ENCODE measurements at regions not wholly inside any gene's neighbourhood (a gene's known extent, or its start where the extent isn't known, plus 50 kb on each side); places are given as distances from the start of the nearest gene placed in this dataset.

DNA sequence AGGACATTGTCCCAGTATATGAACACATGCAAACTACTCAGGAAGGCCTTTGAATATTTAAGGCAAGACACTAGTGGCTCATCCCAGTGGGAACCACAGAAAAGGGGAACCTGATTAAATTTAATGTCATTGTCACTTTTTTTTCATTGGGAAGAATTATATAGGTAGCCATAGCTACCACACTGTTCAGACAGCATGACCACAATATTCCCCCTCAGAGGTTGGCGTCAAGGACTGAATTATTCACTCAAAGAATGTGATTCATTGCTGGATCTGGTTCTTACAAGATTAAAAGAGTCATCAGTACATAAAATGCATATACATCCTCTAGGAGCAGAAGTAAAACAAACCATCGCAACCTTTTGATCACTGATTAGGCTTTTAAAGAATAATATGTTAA lies 92.0 kb upstream of the SMARCAD1 start:
- TF ChIP-seq, protein P1, sequence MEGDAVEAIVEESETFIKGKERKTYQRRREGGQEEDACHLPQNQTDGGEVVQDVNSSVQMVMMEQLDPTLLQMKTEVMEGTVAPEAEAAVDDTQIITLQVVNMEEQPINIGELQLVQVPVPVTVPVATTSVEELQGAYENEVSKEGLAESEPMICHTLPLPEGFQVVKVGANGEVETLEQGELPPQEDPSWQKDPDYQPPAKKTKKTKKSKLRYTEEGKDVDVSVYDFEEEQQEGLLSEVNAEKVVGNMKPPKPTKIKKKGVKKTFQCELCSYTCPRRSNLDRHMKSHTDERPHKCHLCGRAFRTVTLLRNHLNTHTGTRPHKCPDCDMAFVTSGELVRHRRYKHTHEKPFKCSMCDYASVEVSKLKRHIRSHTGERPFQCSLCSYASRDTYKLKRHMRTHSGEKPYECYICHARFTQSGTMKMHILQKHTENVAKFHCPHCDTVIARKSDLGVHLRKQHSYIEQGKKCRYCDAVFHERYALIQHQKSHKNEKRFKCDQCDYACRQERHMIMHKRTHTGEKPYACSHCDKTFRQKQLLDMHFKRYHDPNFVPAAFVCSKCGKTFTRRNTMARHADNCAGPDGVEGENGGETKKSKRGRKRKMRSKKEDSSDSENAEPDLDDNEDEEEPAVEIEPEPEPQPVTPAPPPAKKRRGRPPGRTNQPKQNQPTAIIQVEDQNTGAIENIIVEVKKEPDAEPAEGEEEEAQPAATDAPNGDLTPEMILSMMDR (IDR thresholded peaks at IDR 0.05; ENCODE audit: low read length, missing control alignments), result no peak
- no peak overlapping the region for H3K4me3 ChIP-seq (replicated peaks; ENCODE audit: low read depth, low read length)
- no peak for DNase-seq (ENCODE audit: low read depth)

DNA sequence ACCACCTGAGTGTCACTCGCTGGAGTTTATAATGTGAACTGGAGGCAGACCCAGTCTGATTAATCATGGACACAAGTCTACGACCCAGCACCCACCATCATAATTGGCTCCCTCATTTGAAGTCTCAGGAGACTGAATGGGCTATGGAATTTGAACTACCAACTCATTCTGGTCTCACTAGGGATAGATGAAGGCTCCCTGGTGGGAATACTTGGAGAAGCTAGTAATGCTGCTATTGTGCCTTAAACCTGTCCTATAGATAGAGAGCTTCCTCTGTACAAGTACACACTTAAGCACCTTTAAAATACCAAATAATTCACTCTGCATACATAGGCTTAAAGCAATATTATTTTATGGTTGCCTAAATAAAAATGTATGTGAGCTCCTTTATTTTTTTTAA lies 90.8 kb upstream of the SMARCAD1 start:
- no peak overlapping the region for H3K4me3 ChIP-seq (replicated peaks; ENCODE audit: low read depth, low read length)
- no peak for DNase-seq (ENCODE audit: low read depth)
- TF ChIP-seq, protein P1 (IDR thresholded peaks at IDR 0.05; ENCODE audit: low read length, missing control alignments), result no peak

DNA sequence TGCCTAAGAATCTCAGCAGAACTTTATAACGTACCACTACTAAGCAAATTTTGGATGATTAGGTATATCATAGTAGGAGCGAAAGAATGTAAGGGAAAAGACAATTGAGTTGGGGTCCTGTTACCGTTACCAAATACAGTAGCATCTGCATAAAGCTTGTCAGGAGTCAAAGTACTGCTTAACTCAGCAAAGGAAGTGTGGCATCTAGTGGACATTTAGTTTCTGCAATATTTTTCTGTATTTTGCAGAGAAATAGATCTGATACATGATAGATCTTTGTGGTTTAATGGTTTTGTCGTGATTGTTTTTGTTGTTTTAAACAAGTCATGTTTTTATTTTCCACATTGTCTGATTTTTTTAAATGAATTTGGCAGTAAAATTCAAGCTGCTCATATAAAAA lies 81.0 kb upstream of the SMARCAD1 start:
- H3K4me3 ChIP-seq (replicated peaks; ENCODE audit: low read depth, low read length), result no peak overlapping the region
- TF ChIP-seq, protein P1 (IDR thresholded peaks at IDR 0.05; ENCODE audit: low read length, missing control alignments), result peak; percentile 21
- no peak for DNase-seq (ENCODE audit: low read depth)

DNA sequence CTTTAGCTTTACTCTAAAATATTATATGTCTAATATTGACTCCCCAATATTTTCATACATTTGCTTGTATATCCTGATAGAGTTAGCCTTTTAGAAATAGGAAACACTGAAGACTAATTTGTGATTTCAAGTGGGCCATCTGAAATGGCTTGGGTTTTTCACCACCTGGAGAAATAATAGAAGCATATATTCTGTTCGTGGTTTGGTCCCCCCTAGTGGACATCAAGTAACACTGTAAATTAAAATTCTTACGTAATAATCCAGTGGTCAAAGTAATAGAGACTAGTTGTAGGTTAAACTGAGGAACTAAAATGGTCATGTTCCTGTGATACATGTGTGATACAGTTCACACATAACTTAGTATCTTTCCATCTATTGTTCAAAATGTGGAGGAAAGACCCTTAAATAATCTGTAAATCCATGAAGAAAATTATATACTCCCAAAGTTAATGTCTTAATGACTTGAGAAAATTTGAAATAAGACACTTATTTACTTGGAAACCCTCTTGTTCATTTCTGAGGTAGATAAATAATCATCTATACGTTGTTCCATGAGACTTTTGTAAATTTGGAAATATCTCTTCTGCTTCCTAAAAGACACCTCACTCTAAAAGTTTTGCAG lies 79.8 kb upstream of the SMARCAD1 start:
- TF ChIP-seq, protein P1 (IDR thresholded peaks at IDR 0.05; ENCODE audit: low read length, missing control alignments), result peak; percentile 69
- DNase-seq (ENCODE audit: low read depth), result peak; percentile 52

DNA sequence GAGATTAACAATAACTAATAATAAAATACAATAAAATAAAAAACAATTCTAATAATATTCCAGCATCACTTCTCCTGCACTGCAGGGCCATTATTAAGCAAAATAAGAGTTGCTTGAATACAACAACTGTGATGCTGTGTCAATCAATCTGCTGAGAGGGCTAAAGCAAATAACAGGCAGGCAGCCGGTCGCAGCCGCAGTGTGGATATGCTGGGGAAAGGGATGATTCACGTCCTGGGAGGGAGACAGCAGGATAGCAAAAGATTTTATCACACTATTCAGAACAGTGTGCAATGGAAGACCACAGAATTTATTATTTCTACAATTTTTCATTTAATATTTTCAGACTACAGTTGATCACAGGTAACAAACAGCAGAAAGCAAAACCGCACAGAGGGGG lies 76.5 kb upstream of the SMARCAD1 start:
- DNase-seq (ENCODE audit: low read depth), result no peak
- H3K4me3 ChIP-seq (replicated peaks; ENCODE audit: low read depth, low read length), result no peak overlapping the region
- TF ChIP-seq, protein P1 (IDR thresholded peaks at IDR 0.05; ENCODE audit: low read length, missing control alignments), result no peak

More for the DNA sequence above, 79.8 kb upstream of the SMARCAD1 start:
- H3K4me3 ChIP-seq (replicated peaks; ENCODE audit: low read depth, low read length), result no peak overlapping the region

DNA sequence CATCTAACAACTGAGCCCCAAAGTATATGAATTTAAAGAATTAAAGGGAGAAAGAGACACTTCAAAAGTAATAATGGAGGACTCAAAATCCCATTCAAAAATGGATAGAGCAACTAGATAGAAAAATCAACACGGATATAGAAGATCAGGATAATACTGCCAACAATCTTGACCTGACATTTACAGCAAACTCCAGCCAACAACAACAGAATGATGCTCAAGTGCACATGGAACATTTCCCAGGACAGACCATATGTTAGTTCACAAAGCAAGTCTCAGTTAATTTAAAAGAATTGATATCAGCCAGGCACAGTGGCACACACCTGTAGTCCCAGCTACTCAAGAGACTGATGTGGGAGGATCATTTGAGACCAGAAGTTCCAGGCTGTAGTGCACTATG lies 72.0 kb upstream of the SMARCAD1 start:
- no peak overlapping the region for H3K4me3 ChIP-seq (replicated peaks; ENCODE audit: low read depth, low read length)
- TF ChIP-seq, protein P1 (IDR thresholded peaks at IDR 0.05; ENCODE audit: low read length, missing control alignments), result no peak
- no peak for DNase-seq (ENCODE audit: low read depth)

DNA sequence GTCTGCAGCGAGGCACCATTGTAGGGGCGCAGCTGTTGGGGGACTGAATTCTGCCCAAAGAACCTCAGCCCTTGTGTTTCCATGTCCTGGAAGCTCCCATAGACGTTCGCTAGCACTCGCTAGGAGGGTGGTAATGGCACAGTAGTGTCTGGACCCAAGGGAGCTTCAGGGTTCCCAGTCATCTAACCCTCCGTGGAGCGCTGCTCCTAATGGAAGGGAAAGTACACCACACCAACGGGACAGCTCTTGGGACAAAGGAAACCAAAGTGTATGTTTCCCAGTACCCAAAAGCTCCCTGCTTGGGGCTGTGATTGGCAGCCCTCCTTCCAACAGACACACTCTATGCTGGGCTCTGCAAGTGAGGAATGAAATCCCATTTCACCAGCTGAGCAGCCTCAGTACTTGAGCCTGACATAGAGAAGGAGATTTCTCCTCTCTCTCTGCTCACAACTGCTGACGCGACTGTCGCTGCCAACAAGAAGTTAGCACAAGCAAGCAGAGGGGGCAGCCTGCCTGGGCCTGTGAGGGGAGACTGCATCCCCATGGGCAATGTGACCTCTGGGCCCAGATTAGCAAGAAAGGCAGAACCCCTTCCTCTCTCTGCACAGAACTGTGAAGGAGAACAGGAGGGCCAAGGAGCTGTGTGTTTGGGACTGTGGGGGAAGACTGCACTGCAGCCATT lies 67.6 kb upstream of the SMARCAD1 start:
- H3K4me3 ChIP-seq (replicated peaks; ENCODE audit: low read depth, low read length), result no peak overlapping the region
- TF ChIP-seq, protein P1 (IDR thresholded peaks at IDR 0.05; ENCODE audit: low read length, missing control alignments), result no peak
- DNase-seq (ENCODE audit: low read depth), result no peak
